ENCODE measurements at regions not wholly inside any gene's neighbourhood (a gene's known extent, or its start where the extent isn't known, plus 50 kb on each side); places are given as distances from the start of the nearest gene placed in this dataset.

DNA sequence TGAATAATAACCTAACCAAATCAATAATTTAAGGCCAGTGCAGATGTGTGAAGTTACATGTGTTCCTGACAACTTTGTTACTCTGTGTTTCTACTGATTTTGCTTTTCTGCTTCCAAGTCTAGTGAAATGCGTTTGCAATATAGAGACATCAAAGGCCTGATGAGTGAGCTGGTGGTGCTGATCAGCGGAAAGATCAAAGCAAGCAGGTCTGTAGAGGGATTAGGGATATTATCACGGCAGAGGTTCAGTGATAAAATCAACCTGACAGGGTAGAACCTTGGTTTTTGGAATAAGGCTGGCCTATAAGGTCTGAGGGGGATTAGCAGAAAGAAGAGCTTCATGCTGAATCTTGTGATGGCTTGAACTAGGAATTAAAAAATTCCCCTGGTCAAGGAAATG is 111.7 kb downstream of the EDEM1 start:
- ChIA-PET CTCF (interaction anchor here (1.3 kb wide), 1 partner anchor 13 kb away, joined by 3 read pairs; no protein-coding TSS in a partner anchor), POLR2A (no interaction called here)
- Histone ChIP-seq H3K9ac (replicated peaks; ENCODE audit: extremely low read depth, insufficient read depth, low read length) (no peak overlapping the region), H2AFZ (ENCODE audit: low read depth, low read length) (no peak overlapping the region), H3K27ac (ENCODE audit: insufficient read depth, low read depth, low read length) (no peak overlapping the region), H4K20me1 (replicated peaks; ENCODE audit: control insufficient read depth, extremely low read depth, insufficient read depth, low read length) (no peaks in the 10 kb centered on the region), H3K27me3 (ENCODE audit: control insufficient read depth in 2 of 2, insufficient read depth in 2 of 2, low read length in 2 of 2) (peaks cover 0 to 2% of the 10 kb centered on the region in 2 experiments), H3K36me3 (ENCODE audit: control insufficient read depth in 2 of 2, extremely low read depth in 1 of 2, insufficient read depth in 2 of 2, low read length in 2 of 2) (no peaks in the 10 kb centered on the region), H3K4me1 (ENCODE audit: control insufficient read depth, extremely low read depth, insufficient read depth, low read length) (no peaks in the 10 kb centered on the region), H3K79me2 (ENCODE audit: control insufficient read depth, insufficient read depth, low read length) (no peaks in the 10 kb centered on the region), H3K9me1 (replicated peaks; ENCODE audit: control insufficient read depth, extremely low read depth, insufficient read depth, low read length) (no peaks in the 10 kb centered on the region), H3K9me3 (replicated peaks; ENCODE audit: control insufficient read depth, insufficient read depth, low read length) (no peaks in the 10 kb centered on the region), H3K4me2 (ENCODE audit: insufficient read depth, low read length) (no peak overlapping the region), H3K4me3 (replicated peaks in 1 of 3; ENCODE audit: insufficient read depth in 1 of 3, low read depth in 1 of 3, low read length in 3 of 3) (no peak overlapping the region)
- BruUV-seq (replicated peaks), result no TSS peak
- DNase-seq (ENCODE audit: low read depth, low spot score), result no peak
- intact Hi-C loops (cut with micrococcal nuclease), result no loop called here
- dilution Hi-C loops (cut with MboI; ENCODE audit: extremely low pct_ligation_motif_present, low sequenced_read_pairs), result no loop called here
- TF ChIP-seq FOS (IDR thresholded peaks at IDR 0.05; ENCODE audit: borderline replicate concordance, insufficient read depth, low read length), result no peak
- TF ChIP-seq, protein P1, sequence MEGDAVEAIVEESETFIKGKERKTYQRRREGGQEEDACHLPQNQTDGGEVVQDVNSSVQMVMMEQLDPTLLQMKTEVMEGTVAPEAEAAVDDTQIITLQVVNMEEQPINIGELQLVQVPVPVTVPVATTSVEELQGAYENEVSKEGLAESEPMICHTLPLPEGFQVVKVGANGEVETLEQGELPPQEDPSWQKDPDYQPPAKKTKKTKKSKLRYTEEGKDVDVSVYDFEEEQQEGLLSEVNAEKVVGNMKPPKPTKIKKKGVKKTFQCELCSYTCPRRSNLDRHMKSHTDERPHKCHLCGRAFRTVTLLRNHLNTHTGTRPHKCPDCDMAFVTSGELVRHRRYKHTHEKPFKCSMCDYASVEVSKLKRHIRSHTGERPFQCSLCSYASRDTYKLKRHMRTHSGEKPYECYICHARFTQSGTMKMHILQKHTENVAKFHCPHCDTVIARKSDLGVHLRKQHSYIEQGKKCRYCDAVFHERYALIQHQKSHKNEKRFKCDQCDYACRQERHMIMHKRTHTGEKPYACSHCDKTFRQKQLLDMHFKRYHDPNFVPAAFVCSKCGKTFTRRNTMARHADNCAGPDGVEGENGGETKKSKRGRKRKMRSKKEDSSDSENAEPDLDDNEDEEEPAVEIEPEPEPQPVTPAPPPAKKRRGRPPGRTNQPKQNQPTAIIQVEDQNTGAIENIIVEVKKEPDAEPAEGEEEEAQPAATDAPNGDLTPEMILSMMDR (IDR thresholded peaks at IDR 0.05; ENCODE audit: extremely low read depth in 1 of 2, insufficient read depth in 1 of 2, low read depth in 1 of 2, low read length in 2 of 2), result no peak
- TF ChIP-seq GATA2 (IDR thresholded peaks at IDR 0.05; ENCODE audit: insufficient read depth, insufficient read length, low read depth, low read length), result no peak
- no peak for TF ChIP-seq POLR2AphosphoS5 (IDR thresholded peaks at IDR 0.05; ENCODE audit: insufficient read depth, low read depth, low read length)
- TF ChIP-seq JUN (IDR thresholded peaks at IDR 0.05; ENCODE audit: borderline replicate concordance, insufficient read depth, insufficient read length, low read depth), result no peak
- TF ChIP-seq EZH2 (IDR thresholded peaks at IDR 0.05; ENCODE audit: borderline replicate concordance, low read depth, low read length, severe bottlenecking), result no peak
- no peak for TF ChIP-seq POLR2A (IDR thresholded peaks at IDR 0.05; ENCODE audit: low read depth, low read length)
- TF ChIP-seq, protein P2, sequence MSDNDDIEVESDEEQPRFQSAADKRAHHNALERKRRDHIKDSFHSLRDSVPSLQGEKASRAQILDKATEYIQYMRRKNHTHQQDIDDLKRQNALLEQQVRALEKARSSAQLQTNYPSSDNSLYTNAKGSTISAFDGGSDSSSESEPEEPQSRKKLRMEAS (IDR thresholded peaks at IDR 0.05; ENCODE audit: insufficient read depth, insufficient read length), result no peak
- TF ChIP-seq MYC (IDR thresholded peaks at IDR 0.05; ENCODE audit: low read depth, low read length), result no peak
- FAIRE-seq, result no peak

All from endothelial cell of umbilical vein (primary cell).